ENCODE measurements at regions not wholly inside any gene's neighbourhood (a gene's known extent, or its start where the extent isn't known, plus 50 kb on each side); places are given as distances from the start of the nearest gene placed in this dataset.
A peak's percentile ranks its signal among the peaks of the same experiment; 100 is the strongest.

GRCh38 chrX:121958886-121959285 is 911.5 kb downstream of the GLUD2 start:
- SMC1A ChIA-PET (ENCODE audit: uncharacterized antibody, unreplicated experiment) = interaction anchor here (1.3 kb wide), 1 partner anchor 10 kb away, joined by 3 read pairs; no protein-coding TSS in a partner anchor
- no peaks in the 10 kb centered on the region for H3K27me3 ChIP-seq (replicated peaks in 1 of 2; ENCODE audit: control insufficient read depth in 2 of 2, insufficient read depth in 2 of 2, low read length in 1 of 2)
- no peaks in the 10 kb centered on the region for H3K9me3 ChIP-seq (replicated peaks; ENCODE audit: control insufficient read depth, insufficient read depth, low read length)
- no peak overlapping the region for H3K27ac ChIP-seq (ENCODE audit: control insufficient read depth, insufficient read depth)
- CTCF ChIA-PET = no interaction called here
- TF ChIP-seq JUNB (IDR thresholded peaks at IDR 0.05) = peak; percentile 13; the same call in 1 of the 2 replicates
- TF ChIP-seq RUNX3 (IDR thresholded peaks at IDR 0.05; ENCODE audit: low read length) = 0 out of 2 replicates have a peak, but pooled peaks have one; percentile 34
- TF ChIP-seq STAT1 (conservative IDR thresholded peaks at IDR 0.05) = no peak
- H3K79me2 ChIP-seq (ENCODE audit: control insufficient read depth, insufficient read depth, low read length) = no peaks in the 10 kb centered on the region
- DNase-seq (ENCODE audit: low read depth, low spot score) = no peak
- POLR2A ChIA-PET = no interaction called here
- H3K4me3 ChIP-seq = no peak overlapping the region
- H4K20me1 ChIP-seq (ENCODE audit: control insufficient read depth, insufficient read depth) = no peaks in the 10 kb centered on the region
- no TSS peak for BruUV-seq (replicated peaks)
- H3K4me2 ChIP-seq (ENCODE audit: control insufficient read depth, insufficient read depth) = no peak overlapping the region
- in situ Hi-C loops (cut with MboI) = no loop called here
- peak; percentile 56 for ATAC-seq
- H3K9ac ChIP-seq (ENCODE audit: control insufficient read depth, insufficient read depth, low read length) = no peak overlapping the region
- intact Hi-C loops (cut with micrococcal nuclease; ENCODE audit: unreplicated experiment) = no loop called here
- no peaks in the 10 kb centered on the region for H3K4me1 ChIP-seq (ENCODE audit: control insufficient read depth, insufficient read depth, low read length)
- no peaks in the 10 kb centered on the region for H3K36me3 ChIP-seq (ENCODE audit: control insufficient read depth in 2 of 2, insufficient read depth in 2 of 2, low read length in 1 of 2)
- no peak overlapping the region for H2AFZ ChIP-seq (ENCODE audit: control insufficient read depth, low read depth, low read length)
- FAIRE-seq = no peak
- RAD21 ChIA-PET (ENCODE audit: unreplicated experiment) = no interaction called here

- no peak for FAIRE-seq
- Histone ChIP-seq H4K20me1 (ENCODE audit: control insufficient read depth, insufficient read depth) (no peaks in the 10 kb centered on the region), H3K27ac (ENCODE audit: control insufficient read depth, insufficient read depth) (no peak overlapping the region), H3K4me1 (ENCODE audit: control insufficient read depth, insufficient read depth, low read length) (no peaks in the 10 kb centered on the region), H3K9ac (ENCODE audit: control insufficient read depth, insufficient read depth, low read length) (no peak overlapping the region), H3K9me3 (replicated peaks; ENCODE audit: control insufficient read depth, insufficient read depth, low read length) (no peaks in the 10 kb centered on the region), H3K27me3 (replicated peaks in 1 of 2; ENCODE audit: control insufficient read depth in 2 of 2, insufficient read depth in 2 of 2, low read length in 1 of 2) (no peaks in the 10 kb centered on the region), H3K79me2 (ENCODE audit: control insufficient read depth, insufficient read depth, low read length) (no peaks in the 10 kb centered on the region), H3K4me3 (no peak overlapping the region), H3K4me2 (ENCODE audit: control insufficient read depth, insufficient read depth) (no peak overlapping the region), H2AFZ (ENCODE audit: control insufficient read depth, low read depth, low read length) (no peak overlapping the region), H3K36me3 (ENCODE audit: control insufficient read depth in 2 of 2, insufficient read depth in 2 of 2, low read length in 1 of 2) (no peaks in the 10 kb centered on the region)
- WGBS (ENCODE audit: insufficient coverage, insufficient replicate concordance, low lambda C conversion rate, missing lambda C conversion rate) = 0% methylated on average over 2 of the region's 2 CpGs
- RAD21 ChIA-PET (ENCODE audit: unreplicated experiment) = no interaction called here
- SMC1A ChIA-PET (ENCODE audit: uncharacterized antibody, unreplicated experiment) = interaction anchor here (1.1 kb wide), 1 partner anchor 100 kb away, joined by 3 read pairs; no protein-coding TSS in a partner anchor
- BruUV-seq (replicated peaks) = no TSS peak
- POLR2A ChIA-PET = no interaction called here
- in situ Hi-C loops (cut with MboI) = no loop called here
- no peak for ATAC-seq
- CTCF ChIA-PET = no interaction called here
- intact Hi-C loops (cut with micrococcal nuclease; ENCODE audit: unreplicated experiment) = no loop called here
- DNase-seq (ENCODE audit: low read depth, low spot score) = no peak
- TF ChIP-seq NFYA (IDR thresholded peaks at IDR 0.05; ENCODE audit: borderline replicate concordance, low read depth, low read length) (no peak), ELK1 (IDR thresholded peaks at IDR 0.05; ENCODE audit: low read depth, low read length) (no peak), CEBPB (IDR thresholded peaks at IDR 0.05; ENCODE audit: borderline replicate concordance in 1 of 2, low read depth in 2 of 2, low read length in 2 of 2) (no peak), HSF1 (IDR thresholded peaks at IDR 0.05; ENCODE audit: low read depth, low read length) (no peak), WRNIP1 (IDR thresholded peaks at IDR 0.05; ENCODE audit: borderline replicate concordance, low read depth, low read length) (no peak), IRF3 (IDR thresholded peaks at IDR 0.05) (no peak), STAT1 (conservative IDR thresholded peaks at IDR 0.05) (no peak), SRF (IDR thresholded peaks at IDR 0.05; ENCODE audit: low read depth in 2 of 2, low read length in 2 of 2) (no peak), TCF7 (IDR thresholded peaks at IDR 0.05; ENCODE audit: borderline replicate concordance) (no peak), KDM1A (IDR thresholded peaks at IDR 0.05; ENCODE audit: borderline replicate concordance) (no peak), EZH2 (IDR thresholded peaks at IDR 0.05; ENCODE audit: borderline replicate concordance, control insufficient read depth, low read depth, low read length) (no peak), CREB1 (IDR thresholded peaks at IDR 0.05; ENCODE audit: low read depth) (no peak), ZNF274 (IDR thresholded peaks at IDR 0.05; ENCODE audit: insufficient read depth, insufficient read length) (no peak)
Observed at GRCh38 chrX:121975671-121976070, 928.3 kb downstream of the GLUD2 start.

All from GM12878 (cell line).